CD14-positive monocyte (primary cell): ENCODE measurements at regions not wholly inside any gene's neighbourhood (a gene's known extent, or its start where the extent isn't known, plus 50 kb on each side); places are given as distances from the start of the nearest gene placed in this dataset.

Experiments used
- DNase-seq, 3 donors: peaks; one replicate each; pipeline ENCODE4 v3.0.0-alpha.2; 2011 to 2022
- H2AFZ ChIP-seq: 2 replicates; pipeline ENCODE4 v1.6.0; 2012; ENCODE audit warnings: mild to moderate bottlenecking, low read depth, low read length, inconsistent platforms; ENCODE audit not compliant: insufficient read depth, poor library complexity, severe bottlenecking
- H3K27ac ChIP-seq, 2 donors: 1 replicate in 1 of 2; 2 replicates in 1 of 2; pipeline ENCODE4 v1.5.1; 2012 to 2013; ENCODE audit warnings: low read length in 2 of 2, control low read depth in 1 of 2, inconsistent platforms in 1 of 2, low read depth in 1 of 2, mild to moderate bottlenecking in 1 of 2
- H3K27me3 ChIP-seq, 2 donors: one replicate each; pipeline versions ENCODE4 v1.6.0 to v1.6.1; 2011 to 2013; ENCODE audit warnings: low read length in 2 of 2; ENCODE audit not compliant: control insufficient read depth in 2 of 2, insufficient read depth in 2 of 2
- H3K36me3 ChIP-seq, 2 donors: replicated peaks in 1 of 2; 1 replicate in 1 of 2; 2 replicates in 1 of 2; pipeline versions ENCODE4 v1.5.1 to v1.6.1; 2012 to 2013; ENCODE audit warnings: low read length in 2 of 2, control low read depth in 1 of 2, inconsistent platforms in 1 of 2, mild to moderate bottlenecking in 1 of 2; ENCODE audit not compliant: insufficient read depth in 2 of 2, control insufficient read depth in 1 of 2
- H3K4me1 ChIP-seq, 2 donors: 1 replicate in 1 of 2; 2 replicates in 1 of 2; pipeline versions ENCODE4 v1.5.1 to v1.6.1; 2012 to 2013; ENCODE audit warnings: low read length in 2 of 2, control low read depth in 1 of 2, inconsistent platforms in 1 of 2, mild to moderate bottlenecking in 1 of 2, moderate library complexity in 1 of 2; ENCODE audit not compliant: insufficient read depth in 2 of 2, control insufficient read depth in 1 of 2
- H3K4me2 ChIP-seq: replicated peaks from 2 replicates; pipeline ENCODE3; 2012; ENCODE audit warnings: low read length, moderate library complexity, mild to moderate bottlenecking; ENCODE audit not compliant: poor library complexity, severe bottlenecking; ENCODE audit errors: extremely low read depth
- H3K4me3 ChIP-seq, 3 experiments: fragments of 200-600 bp in 1 of 3; sonication (generic) in 1 of 3; replicated peaks in 1 of 3; 1 replicate in 2 of 3; 2 replicates in 1 of 3; pipeline ENCODE4 v1.5.1; 2011 to 2013; ENCODE audit warnings: low read length in 3 of 3, mild to moderate bottlenecking in 3 of 3, control low read depth in 2 of 3, low read depth in 2 of 3, inconsistent platforms in 1 of 3, moderate library complexity in 1 of 3
- H3K79me2 ChIP-seq: 2 replicates; pipeline ENCODE4 v1.6.0; 2012; ENCODE audit warnings: mild to moderate bottlenecking, control low read depth, inconsistent platforms, low read length, moderate library complexity; ENCODE audit not compliant: insufficient read depth
- H3K9ac ChIP-seq: 2 replicates; pipeline ENCODE4 v1.6.0; 2017; ENCODE audit warnings: low read length, mild to moderate bottlenecking; ENCODE audit not compliant: insufficient read depth, poor library complexity, severe bottlenecking
- H3K9me3 ChIP-seq, 2 donors: replicated peaks in 1 of 2; 1 replicate in 1 of 2; 2 replicates in 1 of 2; pipeline versions ENCODE4 v1.5.1 to v1.6.1; 2012 to 2013; ENCODE audit warnings: low read length in 2 of 2, control low read depth in 1 of 2; ENCODE audit not compliant: control insufficient read depth in 1 of 2, insufficient read depth in 1 of 2
- H4K20me1 ChIP-seq: 2 replicates; pipeline ENCODE4 v1.6.0; 2012; ENCODE audit warnings: mild to moderate bottlenecking, low read length, control low read depth, moderate library complexity; ENCODE audit not compliant: insufficient read depth
- H3K27ac Mint-ChIP-seq, 7 donors: one replicate each; pipeline ENCODE4 v1.8.0; 2020; ENCODE audit warnings: mild to moderate bottlenecking in 7 of 7, mixed read lengths in 7 of 7, moderate library complexity in 6 of 7, inconsistent platforms in 2 of 7
- H3K27me3 Mint-ChIP-seq, 3 donors: one replicate each; pipeline ENCODE4 v1.8.0; 2021 to 2022; ENCODE audit warnings: low read depth in 3 of 3, mild to moderate bottlenecking in 3 of 3, mixed read lengths in 3 of 3, moderate library complexity in 3 of 3, inconsistent platforms in 1 of 3
- H3K36me3 Mint-ChIP-seq, 2 donors: one replicate each; pipeline ENCODE4 v1.8.0; 2020; ENCODE audit warnings: mixed read lengths in 2 of 2, inconsistent platforms in 1 of 2, mild to moderate bottlenecking in 1 of 2
- H3K4me1 Mint-ChIP-seq: one replicate; pipeline ENCODE4 v1.8.0; 2020; ENCODE audit warnings: mild to moderate bottlenecking, mixed read lengths
- H3K4me3 Mint-ChIP-seq, 2 donors: one replicate each; pipeline ENCODE4 v1.8.0; 2020; ENCODE audit warnings: mild to moderate bottlenecking in 2 of 2, mixed read lengths in 2 of 2, moderate library complexity in 1 of 2
- H3K9me3 Mint-ChIP-seq, 7 donors: one replicate each; pipeline ENCODE4 v1.8.0; 2020 to 2022; ENCODE audit warnings: mixed read lengths in 7 of 7, mild to moderate bottlenecking in 6 of 7, moderate library complexity in 6 of 7, inconsistent platforms in 2 of 7
- WGBS: methylation state at CpG from one replicate; pipeline ENCODE4 v1.1.5; 2013; ENCODE audit warnings: missing lambda C conversion rate; ENCODE audit not compliant: insufficient coverage; 5-methylcytosine and 5-hydroxymethylcytosine counted together
- intact Hi-C, 2 donors: fragments of 100-400 bp; cut with micrococcal nuclease; formaldehyde crosslinking; loops; one replicate each; pipeline versions ENCODE4 v1.15.0 to v1.15.1; 2023
- TF ChIP-seq, protein P1 (sequence below): fragments of 200-600 bp; IDR thresholded peaks from one replicate; pipeline ENCODE4 v1.8.0; 2022; ENCODE audit warnings: antibody characterized with exemption, mild to moderate bottlenecking

DNA sequence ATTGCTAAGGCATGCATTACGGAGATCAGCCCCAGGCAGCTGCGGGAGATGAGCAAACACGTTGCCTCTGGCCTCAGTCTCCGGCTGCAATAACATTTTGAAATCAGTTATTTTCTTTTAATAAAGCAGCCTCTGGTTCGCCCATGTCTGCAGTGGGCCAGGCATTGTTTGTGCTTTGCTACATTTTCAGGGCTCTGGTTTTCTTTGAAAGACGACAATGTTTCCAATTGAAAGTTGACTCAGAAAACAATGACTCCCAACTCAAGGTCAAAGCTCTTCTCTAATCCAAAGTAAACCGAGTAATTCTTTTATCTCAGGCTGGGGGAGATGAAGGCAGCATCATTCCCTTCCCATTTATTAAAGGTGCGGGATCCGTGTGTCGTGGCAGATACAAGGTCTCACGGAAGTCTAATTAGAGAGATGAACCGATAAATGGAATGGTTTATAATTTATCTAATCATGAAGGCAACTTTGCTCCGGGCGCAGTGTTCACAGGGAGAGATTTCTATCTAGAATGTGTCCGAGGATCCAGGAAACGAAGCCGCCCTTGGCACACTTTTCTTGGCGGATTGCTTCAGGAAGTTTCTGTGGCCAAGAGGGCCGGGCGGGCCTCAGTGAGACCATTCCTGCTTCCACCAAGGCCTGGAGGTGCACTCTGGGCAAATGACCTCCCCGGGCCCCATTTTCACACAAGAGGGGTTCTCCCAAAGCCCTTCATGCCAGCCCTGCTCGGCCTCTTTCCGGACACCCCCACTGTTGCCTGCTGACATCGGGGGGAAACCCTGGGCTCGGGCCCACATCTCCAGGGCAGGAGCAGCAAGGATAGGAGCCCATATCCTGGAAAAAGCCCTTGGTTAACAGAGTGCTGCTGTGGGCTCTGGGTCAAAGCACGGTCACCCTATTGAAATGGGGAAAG, 811.4 kb downstream of the BRD1 start:
- Histone ChIP-seq H3K79me2 (no peaks in the 10 kb centered on the region), H3K4me2 (no peak overlapping the region), H3K27ac (no peak overlapping the region), H3K9me3 (no peaks in the 10 kb centered on the region), H3K4me1 (no peaks in the 10 kb centered on the region), H3K27me3 (no peaks in the 10 kb centered on the region), H3K4me3 (no peak overlapping the region), H3K9ac (no peak overlapping the region), H2AFZ (no peak overlapping the region), H3K36me3 (no peaks in the 10 kb centered on the region), H4K20me1 (no peaks in the 10 kb centered on the region)
- TF ChIP-seq, protein P1, sequence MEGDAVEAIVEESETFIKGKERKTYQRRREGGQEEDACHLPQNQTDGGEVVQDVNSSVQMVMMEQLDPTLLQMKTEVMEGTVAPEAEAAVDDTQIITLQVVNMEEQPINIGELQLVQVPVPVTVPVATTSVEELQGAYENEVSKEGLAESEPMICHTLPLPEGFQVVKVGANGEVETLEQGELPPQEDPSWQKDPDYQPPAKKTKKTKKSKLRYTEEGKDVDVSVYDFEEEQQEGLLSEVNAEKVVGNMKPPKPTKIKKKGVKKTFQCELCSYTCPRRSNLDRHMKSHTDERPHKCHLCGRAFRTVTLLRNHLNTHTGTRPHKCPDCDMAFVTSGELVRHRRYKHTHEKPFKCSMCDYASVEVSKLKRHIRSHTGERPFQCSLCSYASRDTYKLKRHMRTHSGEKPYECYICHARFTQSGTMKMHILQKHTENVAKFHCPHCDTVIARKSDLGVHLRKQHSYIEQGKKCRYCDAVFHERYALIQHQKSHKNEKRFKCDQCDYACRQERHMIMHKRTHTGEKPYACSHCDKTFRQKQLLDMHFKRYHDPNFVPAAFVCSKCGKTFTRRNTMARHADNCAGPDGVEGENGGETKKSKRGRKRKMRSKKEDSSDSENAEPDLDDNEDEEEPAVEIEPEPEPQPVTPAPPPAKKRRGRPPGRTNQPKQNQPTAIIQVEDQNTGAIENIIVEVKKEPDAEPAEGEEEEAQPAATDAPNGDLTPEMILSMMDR: no peak
- Mint-ChIP-seq H3K27ac (no peak overlapping the region), H3K27me3 (peaks cover 2 to 6% (median 5%) of the 10 kb centered on the region in 3 donors), H3K36me3 (no peaks in the 10 kb centered on the region), H3K9me3 (no peaks in the 10 kb centered on the region), H3K4me1 (no peaks in the 10 kb centered on the region), H3K4me3 (no peak overlapping the region)
- intact Hi-C loops: no loop called here
- 95% methylated on average over 14 of the region's 26 CpGs for WGBS
- no peak for DNase-seq

DNA sequence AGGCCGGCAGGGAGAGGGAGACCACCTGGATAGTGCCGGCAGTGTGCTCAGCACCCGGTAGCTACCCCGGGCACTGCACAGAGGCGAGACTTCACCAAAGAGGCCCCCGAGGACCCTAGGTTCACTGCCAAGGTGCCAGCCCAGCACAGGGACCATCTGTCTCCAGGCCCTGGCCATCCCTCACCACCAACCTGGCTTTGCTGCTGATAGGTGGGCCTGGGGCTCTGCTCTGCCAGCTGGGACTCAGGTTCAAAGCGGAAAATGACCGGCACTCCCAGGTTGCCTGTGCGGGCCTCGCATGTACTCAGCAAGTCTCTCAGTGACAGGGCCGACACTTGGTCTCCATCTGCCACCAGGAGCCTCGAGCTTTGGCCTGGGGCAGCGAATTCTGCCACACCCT, 812.2 kb downstream of the BRD1 start:
- WGBS: 93% methylated on average over 12 of the region's 13 CpGs
- Histone ChIP-seq H3K9ac (no peak overlapping the region), H3K4me3 (no peak overlapping the region), H3K4me1 (no peaks in the 10 kb centered on the region), H3K4me2 (no peak overlapping the region), H3K9me3 (no peaks in the 10 kb centered on the region), H3K27ac (no peak overlapping the region), H3K79me2 (no peaks in the 10 kb centered on the region), H3K27me3 (no peaks in the 10 kb centered on the region), H3K36me3 (no peaks in the 10 kb centered on the region), H2AFZ (no peak overlapping the region), H4K20me1 (no peaks in the 10 kb centered on the region)
- Mint-ChIP-seq H3K36me3 (no peaks in the 10 kb centered on the region), H3K4me1 (no peaks in the 10 kb centered on the region), H3K27me3 (peaks cover 5 to 6% (median 5%) of the 10 kb centered on the region in 3 donors), H3K9me3 (no peaks in the 10 kb centered on the region), H3K27ac (peak overlapping the region in 1 of 7 donors; percentile 1), H3K4me3 (no peak overlapping the region)
- TF ChIP-seq, protein P1: no peak
- no peak for DNase-seq
- intact Hi-C loops: no loop called here
